ENCODE measurements at regions not wholly inside any gene's neighbourhood (a gene's known extent, or its start where the extent isn't known, plus 50 kb on each side); places are given as distances from the start of the nearest gene placed in this dataset.

- no peak for TF ChIP-seq YY1 (IDR thresholded peaks at IDR 0.05; ENCODE audit: insufficient read depth, insufficient read length)
- TF ChIP-seq SUZ12 (IDR thresholded peaks at IDR 0.05; ENCODE audit: extremely low read depth, insufficient read depth, insufficient read length), result no peak
- no peak for TF ChIP-seq ZNF274 (IDR thresholded peaks at IDR 0.05; ENCODE audit: low read depth, low read length)
Measured at GRCh38 chr1:232450615-232451014, 179.3 kb downstream of the SIPA1L2 start.
